Activated naive CD8-positive, alpha-beta T cell treated with anti-CD3 and anti-CD28 coated beads for 36 hours (primary cell): ENCODE measurements at regions not wholly inside any gene's neighbourhood (a gene's known extent, or its start where the extent isn't known, plus 50 kb on each side); places are given as distances from the start of the nearest gene placed in this dataset.
"Not testable (repeated sequence)": the region's sequence is repeated elsewhere in the genome, so short reads cannot be mapped to it uniquely, and the experiment has no call there.

ENCODE experiments used
- DNase-seq: peaks from one replicate; pipeline ENCODE4 v3.0.0; 2021
- H3K27ac Mint-ChIP-seq: one replicate; pipeline ENCODE4 v1.8.0; 2022; ENCODE audit warnings: mild to moderate bottlenecking, moderate library complexity, mixed read lengths
- H3K27me3 Mint-ChIP-seq: one replicate; pipeline ENCODE4 v1.8.0; 2022; ENCODE audit warnings: mild to moderate bottlenecking, mixed read lengths
- H3K36me3 Mint-ChIP-seq: one replicate; pipeline ENCODE4 v1.8.0; 2021; ENCODE audit warnings: mild to moderate bottlenecking, mixed read lengths
- H3K4me1 Mint-ChIP-seq: one replicate; pipeline ENCODE4 v1.8.0; 2021; ENCODE audit warnings: mixed read lengths
- H3K4me3 Mint-ChIP-seq: one replicate; pipeline ENCODE4 v1.8.0; 2022; ENCODE audit warnings: mild to moderate bottlenecking, moderate library complexity, mixed read lengths
- H3K9me3 Mint-ChIP-seq: one replicate; pipeline ENCODE4 v1.8.0; 2022; ENCODE audit warnings: mixed read lengths

DNA sequence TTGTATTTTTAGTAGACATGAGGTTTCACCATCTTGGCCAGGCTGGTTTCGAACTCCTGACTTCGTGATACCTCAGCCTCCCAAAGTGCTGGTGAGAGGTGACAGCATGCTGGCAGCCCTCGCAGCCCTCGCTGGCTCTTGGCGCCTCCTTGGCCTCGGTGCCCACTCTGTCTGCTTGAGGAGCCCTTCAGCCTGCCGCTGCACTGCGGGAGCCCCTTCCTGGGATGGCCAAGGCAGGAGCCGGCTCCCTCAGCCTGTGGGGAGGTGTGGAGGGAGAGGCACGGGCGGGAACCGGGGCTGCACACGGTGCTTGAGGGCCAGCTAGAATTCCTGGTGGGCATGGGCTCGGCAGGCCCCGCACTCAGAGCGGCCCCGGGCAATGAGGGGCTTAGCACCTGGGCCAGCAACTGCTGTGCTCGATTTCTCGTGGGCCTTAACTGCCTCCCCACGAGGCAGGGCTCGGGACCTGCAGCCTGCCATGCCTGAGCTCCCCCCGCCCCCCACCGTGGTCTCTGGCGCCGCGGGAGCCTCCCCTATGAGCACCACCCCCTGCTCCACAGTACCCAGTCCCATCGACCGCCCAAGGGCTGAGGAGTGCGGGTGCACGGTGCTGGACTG, 96.5 kb upstream of the RHOBTB1 start:
- Mint-ChIP-seq H3K4me1 (no peaks in the 10 kb centered on the region), H3K27ac (no peak overlapping the region), H3K4me3 (no peak overlapping the region), H3K27me3 (peaks cover 3% of the 10 kb centered on the region), H3K9me3 (no peaks in the 10 kb centered on the region), H3K36me3 (no peaks in the 10 kb centered on the region)
- DNase-seq, result no peak

DNA sequence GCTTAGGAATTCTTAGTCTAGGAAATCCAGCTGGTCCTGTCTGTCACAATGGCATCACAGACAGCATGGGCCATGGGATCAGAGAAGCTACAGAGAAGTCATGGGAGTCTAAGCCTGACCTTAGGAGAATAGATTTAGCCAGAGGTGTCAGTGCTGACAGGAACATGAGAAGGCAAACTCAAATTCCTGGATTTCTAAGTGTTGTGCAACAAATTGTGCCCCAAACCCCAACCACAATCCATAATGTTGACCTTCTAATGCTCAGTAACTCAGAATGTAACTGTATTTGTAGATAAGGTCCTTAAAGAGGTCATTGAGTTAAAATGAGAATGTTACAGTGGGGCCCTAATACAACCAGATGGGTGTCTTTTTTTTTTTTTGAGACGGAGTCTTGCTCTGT, 95.9 kb upstream of the RHOBTB1 start:
- no peaks in the 10 kb centered on the region for H3K4me1 Mint-ChIP-seq
- H3K27ac Mint-ChIP-seq, result no peak overlapping the region
- H3K4me3 Mint-ChIP-seq, result no peak overlapping the region
- H3K27me3 Mint-ChIP-seq, result peaks cover 3% of the 10 kb centered on the region
- DNase-seq, result no peak
- no peaks in the 10 kb centered on the region for H3K9me3 Mint-ChIP-seq
- H3K36me3 Mint-ChIP-seq, result no peaks in the 10 kb centered on the region

DNA sequence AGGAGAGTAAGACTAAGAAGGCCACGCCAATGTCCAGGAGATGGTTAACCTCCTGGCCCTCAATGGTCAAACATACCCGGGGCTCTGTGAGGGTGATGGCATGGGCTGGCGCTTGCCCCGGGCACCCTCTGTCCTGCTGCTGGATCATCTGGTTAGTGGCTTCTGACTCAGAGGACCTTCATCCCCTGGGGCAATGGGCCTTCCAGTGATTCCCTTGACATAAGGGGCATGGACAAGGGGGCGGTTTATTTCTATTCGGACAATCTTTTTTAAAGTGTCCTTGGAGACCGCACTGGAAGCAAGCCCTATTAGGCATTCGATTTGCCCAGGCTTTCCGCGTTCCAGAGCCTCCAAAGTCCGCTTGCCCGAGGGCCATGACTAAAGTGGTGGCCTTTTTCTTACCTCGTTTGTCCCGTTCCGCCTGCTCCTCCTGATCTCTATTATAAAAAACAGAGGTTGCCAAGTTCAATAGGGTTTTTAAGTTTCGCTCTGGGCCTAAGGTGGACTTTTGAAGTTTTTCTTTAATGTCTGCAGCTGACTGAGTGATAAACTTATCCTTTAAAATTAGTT, 93.4 kb upstream of the RHOBTB1 start:
- H3K4me3 Mint-ChIP-seq, H3K36me3 Mint-ChIP-seq, DNase-seq, H3K27ac Mint-ChIP-seq, H3K27me3 Mint-ChIP-seq, H3K4me1 Mint-ChIP-seq, H3K9me3 Mint-ChIP-seq: not testable (repeated sequence)

DNA sequence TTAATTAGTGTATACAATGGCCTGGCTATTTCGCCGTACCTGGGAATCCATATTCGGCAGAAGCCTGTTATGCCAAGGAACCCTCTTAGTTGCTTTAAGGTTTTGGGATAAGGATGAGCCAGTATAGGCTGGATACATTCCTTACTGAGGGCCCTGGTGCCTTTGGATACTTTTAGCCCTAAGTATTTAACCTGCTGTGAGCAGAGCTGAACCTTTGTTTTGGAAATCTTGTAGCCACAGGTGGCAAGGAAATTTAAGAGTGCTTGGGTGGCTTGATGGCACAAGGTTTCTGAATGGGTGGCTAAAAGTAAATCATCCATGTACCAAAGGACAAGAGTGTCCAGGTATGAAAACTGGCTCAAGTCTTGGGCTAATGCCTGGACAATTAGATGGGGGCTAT, 92.2 kb upstream of the RHOBTB1 start:
- not testable (repeated sequence) for H3K9me3 Mint-ChIP-seq, DNase-seq, H3K36me3 Mint-ChIP-seq, H3K27ac Mint-ChIP-seq, H3K4me1 Mint-ChIP-seq, H3K27me3 Mint-ChIP-seq, H3K4me3 Mint-ChIP-seq

DNA sequence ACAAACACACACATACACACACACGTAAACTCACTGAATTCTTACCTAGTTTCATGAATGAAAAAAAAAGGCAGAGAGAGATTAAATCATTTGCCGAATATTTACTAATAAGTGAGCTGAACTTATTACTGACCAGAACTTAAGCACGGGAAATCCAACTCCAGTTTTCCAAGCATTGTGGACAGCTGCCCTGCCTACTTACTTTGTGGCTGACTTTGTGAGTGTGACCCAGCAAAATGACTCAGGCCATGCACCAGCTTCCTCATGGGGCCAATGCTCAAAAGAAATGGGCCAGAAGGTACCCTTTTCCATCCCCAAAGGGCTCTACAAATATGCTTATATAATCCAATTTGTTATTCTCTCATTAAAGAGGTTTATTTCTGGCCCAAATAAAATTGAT, 87.4 kb upstream of the RHOBTB1 start:
- H3K9me3 Mint-ChIP-seq, result no peaks in the 10 kb centered on the region
- H3K27ac Mint-ChIP-seq, result no peak overlapping the region
- DNase-seq, result no peak
- no peaks in the 10 kb centered on the region for H3K4me1 Mint-ChIP-seq
- no peak overlapping the region for H3K4me3 Mint-ChIP-seq
- peaks cover 8% of the 10 kb centered on the region for H3K27me3 Mint-ChIP-seq
- H3K36me3 Mint-ChIP-seq, result no peaks in the 10 kb centered on the region

DNA sequence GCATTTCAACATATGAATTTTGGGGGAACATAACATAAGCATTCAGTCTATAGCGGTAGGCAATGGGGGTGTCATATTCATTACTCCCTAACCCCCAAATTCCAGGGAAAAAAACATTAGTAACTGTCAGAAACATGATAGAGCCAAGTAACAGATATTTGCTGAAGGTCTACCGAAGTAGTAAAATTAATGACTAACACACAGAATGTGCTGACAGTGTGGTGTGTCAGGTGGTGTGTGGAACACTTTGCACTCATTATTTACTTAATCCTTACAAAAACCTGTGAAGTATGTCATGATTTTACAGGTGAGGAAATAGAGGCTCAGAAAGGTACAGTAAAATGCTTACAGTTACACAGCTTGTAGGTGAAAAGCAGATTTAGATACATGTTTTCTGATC, 85.4 kb upstream of the RHOBTB1 start:
- Mint-ChIP-seq H3K4me3 (no peak overlapping the region), H3K27me3 (peaks cover 8% of the 10 kb centered on the region), H3K9me3 (no peaks in the 10 kb centered on the region), H3K36me3 (no peaks in the 10 kb centered on the region), H3K4me1 (no peaks in the 10 kb centered on the region), H3K27ac (no peak overlapping the region)
- DNase-seq, result no peak

DNA sequence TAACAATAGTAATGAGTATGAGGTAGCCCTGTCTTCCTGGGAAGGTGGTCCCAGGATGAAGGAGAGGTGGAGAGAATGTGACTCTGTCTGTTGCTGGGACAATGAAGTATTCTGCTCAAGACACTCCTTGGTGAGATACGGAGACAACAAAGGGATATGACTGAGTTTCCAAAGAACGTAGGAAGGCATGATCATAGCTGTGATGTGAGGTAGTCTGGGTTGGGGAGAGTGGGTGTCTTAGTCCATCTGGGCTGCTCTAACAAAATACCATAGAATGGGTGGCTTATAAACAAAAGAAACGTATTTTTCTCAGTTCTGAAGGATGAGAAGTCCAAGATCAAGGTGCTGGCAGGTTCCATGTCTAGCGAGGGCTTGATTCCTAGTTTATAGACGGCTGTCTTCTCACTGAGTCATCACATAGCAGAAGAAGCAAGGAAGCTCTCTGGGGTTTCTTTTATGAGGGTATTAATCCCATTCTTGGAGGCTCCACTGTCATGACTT, 84.9 kb upstream of the RHOBTB1 start:
- H3K4me3 Mint-ChIP-seq, result no peak overlapping the region
- H3K36me3 Mint-ChIP-seq, result no peaks in the 10 kb centered on the region
- no peaks in the 10 kb centered on the region for H3K9me3 Mint-ChIP-seq
- no peaks in the 10 kb centered on the region for H3K4me1 Mint-ChIP-seq
- DNase-seq, result no peak
- H3K27ac Mint-ChIP-seq, result no peak overlapping the region
- H3K27me3 Mint-ChIP-seq, result peaks cover 8% of the 10 kb centered on the region

DNA sequence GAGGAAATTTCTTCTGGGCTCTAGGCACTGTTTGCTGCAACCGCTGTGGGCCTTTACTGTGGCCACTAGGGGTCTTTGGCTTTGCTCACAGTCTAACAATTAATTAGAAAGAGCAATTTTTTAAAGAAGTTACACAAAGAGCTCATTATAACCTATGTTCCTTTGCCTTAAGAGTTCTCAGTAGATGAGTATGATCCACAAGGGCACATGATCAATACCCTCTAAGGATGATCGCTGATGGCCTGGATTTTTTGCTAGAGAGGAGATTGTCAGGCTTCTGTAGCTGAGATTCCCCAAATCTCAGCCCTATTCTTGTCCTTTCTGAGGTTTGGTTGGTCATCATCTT, 80.8 kb upstream of the RHOBTB1 start:
- no peak for DNase-seq
- peaks cover 13% of the 10 kb centered on the region for H3K27me3 Mint-ChIP-seq
- H3K4me3 Mint-ChIP-seq, result no peak overlapping the region
- H3K36me3 Mint-ChIP-seq, result no peaks in the 10 kb centered on the region
- no peak overlapping the region for H3K27ac Mint-ChIP-seq
- H3K9me3 Mint-ChIP-seq, result no peaks in the 10 kb centered on the region
- H3K4me1 Mint-ChIP-seq, result no peaks in the 10 kb centered on the region

DNA sequence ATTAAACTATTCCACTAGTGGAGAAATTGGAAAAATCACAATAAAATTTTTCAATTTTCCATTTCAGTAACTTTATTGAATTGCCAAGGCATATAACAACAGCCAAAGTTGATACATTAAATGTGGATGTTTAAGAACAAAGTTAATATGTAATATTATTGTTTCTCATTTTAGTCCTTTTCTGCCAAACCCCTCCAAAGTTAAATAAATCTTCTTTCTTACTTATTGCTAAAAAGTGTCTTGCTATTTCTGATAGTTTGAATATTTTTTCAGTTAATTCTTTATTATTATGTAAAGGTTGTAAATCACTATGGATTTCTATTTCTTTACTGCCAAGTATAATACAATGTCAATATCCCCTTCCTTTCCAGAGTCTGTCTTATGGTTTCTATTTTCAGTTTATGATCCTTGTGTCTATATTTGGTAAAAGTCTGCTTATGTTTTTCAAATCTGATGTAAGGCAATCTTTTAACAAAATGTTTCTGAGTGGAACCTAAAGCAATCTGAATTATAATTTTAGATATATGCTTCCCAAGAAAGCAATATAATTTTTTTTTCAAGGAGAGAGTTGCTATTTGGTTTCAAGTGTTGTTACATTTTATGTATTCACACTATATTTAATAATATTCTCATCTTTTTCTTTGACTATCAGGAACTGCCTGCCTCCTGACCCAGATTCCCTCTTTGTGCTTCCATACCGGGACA, 80.3 kb upstream of the RHOBTB1 start:
- H3K4me1 Mint-ChIP-seq, result no peaks in the 10 kb centered on the region
- no peak overlapping the region for H3K4me3 Mint-ChIP-seq
- H3K36me3 Mint-ChIP-seq, result no peaks in the 10 kb centered on the region
- peaks cover 13% of the 10 kb centered on the region for H3K27me3 Mint-ChIP-seq
- DNase-seq, result no peak
- H3K27ac Mint-ChIP-seq, result no peak overlapping the region
- H3K9me3 Mint-ChIP-seq, result no peaks in the 10 kb centered on the region

DNA sequence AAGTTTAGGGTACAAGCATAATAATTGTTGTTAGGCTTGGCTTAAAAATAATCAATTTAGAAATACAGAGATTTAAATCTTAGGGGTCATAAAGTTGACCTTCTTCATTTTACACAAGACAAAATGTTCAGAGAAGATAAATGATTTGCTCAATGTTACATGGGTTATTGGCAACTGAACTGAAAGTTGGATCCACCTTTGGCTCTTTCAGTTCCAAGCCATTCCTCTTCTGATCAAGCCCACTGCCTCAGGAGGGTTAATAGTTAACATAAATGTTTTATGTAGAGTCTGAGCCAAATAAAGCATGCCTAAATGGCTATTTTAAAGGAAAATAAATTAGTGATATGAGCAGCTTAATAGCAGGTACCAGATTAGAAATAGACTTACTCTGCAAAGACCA, 79.1 kb upstream of the RHOBTB1 start:
- Mint-ChIP-seq H3K27me3 (peaks cover 5% of the 10 kb centered on the region), H3K27ac (no peak overlapping the region), H3K36me3 (no peaks in the 10 kb centered on the region), H3K9me3 (no peaks in the 10 kb centered on the region), H3K4me3 (no peak overlapping the region), H3K4me1 (no peaks in the 10 kb centered on the region)
- no peak for DNase-seq

DNA sequence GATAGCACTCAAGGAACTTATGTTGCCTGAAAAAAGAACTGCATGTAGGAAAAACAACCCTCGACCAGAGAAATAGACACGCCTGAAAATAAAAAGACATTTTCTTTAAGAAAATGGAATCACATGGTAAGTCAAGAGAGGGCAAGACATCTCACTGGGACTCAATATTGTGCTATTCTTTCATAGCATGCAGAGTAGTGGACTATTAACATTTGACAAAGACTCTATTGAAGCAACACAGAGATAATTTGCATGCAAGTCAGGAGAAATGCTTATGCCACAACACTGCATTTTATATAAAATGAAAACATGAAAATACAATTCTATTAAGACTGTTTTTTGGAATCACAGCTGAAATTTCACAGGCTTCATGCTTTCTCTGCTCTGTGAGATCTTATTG, 77.9 kb upstream of the RHOBTB1 start:
- Mint-ChIP-seq H3K27ac (no peak overlapping the region), H3K4me1 (no peaks in the 10 kb centered on the region), H3K4me3 (no peak overlapping the region), H3K9me3 (no peaks in the 10 kb centered on the region), H3K27me3 (peaks cover 8% of the 10 kb centered on the region), H3K36me3 (no peaks in the 10 kb centered on the region)
- no peak for DNase-seq

DNA sequence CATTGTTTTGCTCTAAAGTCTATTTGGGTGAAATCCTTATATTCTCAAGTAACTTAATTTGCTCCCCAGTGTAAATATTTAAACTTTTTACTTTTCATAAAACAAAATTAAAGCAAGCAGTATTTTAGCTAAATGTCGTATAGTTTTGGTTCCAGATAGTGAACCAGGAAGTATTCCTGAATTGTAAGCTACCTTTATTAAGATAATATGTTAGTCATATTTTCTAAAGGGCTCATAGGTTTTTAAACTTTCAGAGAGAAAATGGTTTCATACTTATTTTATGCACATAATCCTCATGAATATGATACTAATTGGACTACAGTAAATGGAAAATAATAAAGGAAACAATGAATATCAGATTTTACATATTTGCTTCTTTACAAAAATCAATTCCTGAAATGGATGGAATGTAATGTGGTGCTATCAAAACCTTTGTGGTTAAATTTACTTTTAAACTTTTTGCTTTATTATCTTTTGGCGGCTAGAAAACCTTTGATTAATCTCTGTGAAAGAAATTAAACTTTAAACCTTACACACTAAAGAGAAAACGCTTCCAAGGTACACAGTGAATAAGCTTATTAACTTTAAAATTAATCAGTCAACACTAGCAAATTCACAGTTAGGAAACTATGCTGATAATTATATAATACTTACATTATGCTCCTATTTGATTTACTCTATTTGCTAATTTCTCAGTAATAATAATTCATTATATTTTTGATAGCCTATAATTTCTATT, 76.6 kb upstream of the RHOBTB1 start:
- Mint-ChIP-seq H3K27ac (no peak overlapping the region), H3K4me3 (no peak overlapping the region), H3K36me3 (no peaks in the 10 kb centered on the region), H3K4me1 (no peaks in the 10 kb centered on the region), H3K9me3 (no peaks in the 10 kb centered on the region), H3K27me3 (peaks cover 8% of the 10 kb centered on the region)
- no peak for DNase-seq

DNA sequence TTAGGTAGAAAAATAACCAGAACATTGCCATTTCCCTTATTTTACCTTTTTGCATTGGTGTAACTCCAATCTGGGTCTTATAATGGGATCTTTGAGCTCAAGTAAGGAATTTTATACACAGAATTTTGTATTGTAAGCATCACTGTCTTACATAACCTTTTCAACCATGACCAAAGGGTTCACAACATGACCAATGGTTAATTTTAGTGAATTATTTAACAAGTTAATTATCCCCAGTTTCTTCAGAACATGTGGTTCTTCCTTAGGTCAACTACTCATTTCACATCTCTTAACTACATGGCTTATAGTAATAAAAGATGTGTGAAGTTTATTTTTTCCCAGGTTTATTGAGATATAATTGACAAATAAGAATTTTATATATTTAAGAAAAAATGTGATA, 74.2 kb upstream of the RHOBTB1 start:
- DNase-seq, result no peak
- Mint-ChIP-seq H3K27ac (no peak overlapping the region), H3K36me3 (no peaks in the 10 kb centered on the region), H3K4me3 (no peak overlapping the region), H3K4me1 (no peaks in the 10 kb centered on the region), H3K9me3 (no peaks in the 10 kb centered on the region), H3K27me3 (peaks cover 6% of the 10 kb centered on the region)

DNA sequence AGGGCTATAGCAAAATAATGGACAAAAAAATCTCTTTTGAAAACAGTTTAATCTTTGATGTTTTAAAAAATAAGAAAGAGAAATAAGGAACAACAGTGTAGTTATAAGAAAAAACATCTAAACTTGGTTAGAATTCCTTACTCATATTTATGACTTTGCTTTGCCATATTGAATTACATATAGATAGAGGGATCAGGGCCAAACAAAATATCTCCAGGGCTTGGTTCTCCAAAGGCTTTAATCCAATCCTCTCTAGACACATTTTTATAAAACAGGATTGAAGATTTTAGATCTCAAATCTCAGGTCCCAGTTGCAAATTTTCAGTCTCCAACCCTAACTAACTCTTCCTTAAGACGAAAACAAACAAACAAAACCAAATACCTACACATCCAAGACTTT, 72.6 kb upstream of the RHOBTB1 start:
- Mint-ChIP-seq H3K9me3 (no peaks in the 10 kb centered on the region), H3K27me3 (peaks cover 7% of the 10 kb centered on the region), H3K4me1 (no peaks in the 10 kb centered on the region), H3K27ac (no peak overlapping the region), H3K36me3 (no peaks in the 10 kb centered on the region), H3K4me3 (no peak overlapping the region)
- DNase-seq, result no peak

DNA sequence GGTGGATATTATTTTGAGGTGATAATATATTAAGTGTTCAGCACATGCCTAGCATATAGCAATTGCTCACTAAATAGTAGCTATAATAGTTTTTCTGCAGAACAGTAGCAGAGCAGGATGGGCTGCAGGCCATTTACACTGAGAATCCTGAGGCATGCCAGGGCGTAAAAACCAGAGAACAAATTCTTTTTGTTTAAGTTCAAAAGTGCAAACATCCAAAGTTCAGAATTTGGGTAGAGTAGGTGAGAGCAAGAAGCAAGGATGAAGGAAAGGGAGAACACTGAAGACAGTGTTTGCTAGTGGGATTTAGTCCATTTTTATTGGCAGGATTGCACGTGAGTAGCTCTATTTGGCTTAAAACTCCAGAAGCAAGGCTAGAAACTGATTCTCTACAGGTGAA, 72.0 kb upstream of the RHOBTB1 start:
- H3K4me3 Mint-ChIP-seq, result no peak overlapping the region
- H3K4me1 Mint-ChIP-seq, result no peaks in the 10 kb centered on the region
- peaks cover 7% of the 10 kb centered on the region for H3K27me3 Mint-ChIP-seq
- no peak overlapping the region for H3K27ac Mint-ChIP-seq
- no peaks in the 10 kb centered on the region for H3K9me3 Mint-ChIP-seq
- DNase-seq, result no peak
- H3K36me3 Mint-ChIP-seq, result no peaks in the 10 kb centered on the region
